Stimulated activated naive B cell treated with anti-CD40 and anti-IgM and Interleukin-4, amounts not matched to agents 10 μg/mL and 1 μg/mL and 100 μg/mL, for 72 hours (primary cell): ENCODE measurements at regions not wholly inside any gene's neighbourhood (a gene's known extent, or its start where the extent isn't known, plus 50 kb on each side); places are given as distances from the start of the nearest gene placed in this dataset.

Experiments
- ATAC-seq, 2 donors: fragments of 150-1000 bp; cut with Tn5 transposase; replicated peaks; 2 replicates each; pipeline ENCODE4 v1.10.0; 2021; ENCODE audit warnings: moderate library complexity in 1 of 2
- DNase-seq: peaks from one replicate; pipeline ENCODE4 v3.0.0; 2021
- H3K27ac Mint-ChIP-seq: one replicate; pipeline ENCODE4 v1.8.0; 2022; ENCODE audit warnings: mild to moderate bottlenecking, mixed read lengths
- H3K27me3 Mint-ChIP-seq, 2 donors: one replicate each; pipeline ENCODE4 v1.8.0; 2022; ENCODE audit warnings: mixed read lengths in 2 of 2
- H3K36me3 Mint-ChIP-seq, 2 donors: one replicate each; pipeline ENCODE4 v1.8.0; 2022; ENCODE audit warnings: mixed read lengths in 2 of 2, mild to moderate bottlenecking in 1 of 2
- H3K4me1 Mint-ChIP-seq, 2 donors: one replicate each; pipeline ENCODE4 v1.8.0; 2022; ENCODE audit warnings: mixed read lengths in 2 of 2, mild to moderate bottlenecking in 1 of 2
- H3K4me3 Mint-ChIP-seq, 2 donors: one replicate each; pipeline ENCODE4 v1.8.0; 2022; ENCODE audit warnings: mild to moderate bottlenecking in 2 of 2, mixed read lengths in 2 of 2, moderate library complexity in 1 of 2
- H3K9me3 Mint-ChIP-seq, 2 donors: one replicate each; pipeline ENCODE4 v1.8.0; 2022; ENCODE audit warnings: mixed read lengths in 2 of 2, mild to moderate bottlenecking in 1 of 2

GRCh38 chr20:55693641-55694040 lies 311.7 kb downstream of the CBLN4 start:
- H3K36me3 Mint-ChIP-seq, result no peaks in the 10 kb centered on the region
- DNase-seq (no peak), ATAC-seq (no peak)
- H3K27ac Mint-ChIP-seq, result no peak overlapping the region
- H3K4me3 Mint-ChIP-seq, result no peak overlapping the region
- no peaks in the 10 kb centered on the region for H3K4me1 Mint-ChIP-seq
- no peaks in the 10 kb centered on the region for H3K27me3 Mint-ChIP-seq
- H3K9me3 Mint-ChIP-seq, result peaks cover 0 to 1% of the 10 kb centered on the region in 2 donors

GRCh38 chr20:55685841-55686240 lies 319.5 kb downstream of the CBLN4 start:
- ATAC-seq (no peak), DNase-seq (no peak)
- H3K4me3 Mint-ChIP-seq, result no peak overlapping the region
- H3K36me3 Mint-ChIP-seq, result no peaks in the 10 kb centered on the region
- no peak overlapping the region for H3K27ac Mint-ChIP-seq
- H3K27me3 Mint-ChIP-seq, result no peaks in the 10 kb centered on the region
- H3K4me1 Mint-ChIP-seq, result no peaks in the 10 kb centered on the region
- H3K9me3 Mint-ChIP-seq, result peaks cover 0 to 1% of the 10 kb centered on the region in 2 donors

- Mint-ChIP-seq H3K4me3 (no peak overlapping the region), H3K4me1 (no peaks in the 10 kb centered on the region), H3K27ac (no peak overlapping the region), H3K36me3 (no peaks in the 10 kb centered on the region), H3K9me3 (no peaks in the 10 kb centered on the region), H3K27me3 (no peaks in the 10 kb centered on the region)
- ATAC-seq (no peak), DNase-seq (no peak)
Observed at GRCh38 chr20:55685425-55685824, 319.9 kb downstream of the CBLN4 start.

GRCh38 chr20:55684578-55684977 lies 320.7 kb downstream of the CBLN4 start:
- Mint-ChIP-seq H3K27me3 (no peaks in the 10 kb centered on the region), H3K9me3 (no peaks in the 10 kb centered on the region), H3K4me3 (no peak overlapping the region), H3K27ac (no peak overlapping the region), H3K36me3 (no peaks in the 10 kb centered on the region), H3K4me1 (no peaks in the 10 kb centered on the region)
- ATAC-seq, result no peak
- no peak for DNase-seq

GRCh38 chr20:55678970-55679667 lies 326.2 kb downstream of the CBLN4 start:
- Mint-ChIP-seq H3K27me3 (no peaks in the 10 kb centered on the region), H3K9me3 (peaks cover 1 to 3% of the 10 kb centered on the region in 2 donors), H3K36me3 (no peaks in the 10 kb centered on the region), H3K4me1 (no peaks in the 10 kb centered on the region), H3K4me3 (no peak overlapping the region), H3K27ac (no peak overlapping the region)
- ATAC-seq (no peak), DNase-seq (no peak)

GRCh38 chr20:55678126-55678525 lies 327.2 kb downstream of the CBLN4 start:
- Mint-ChIP-seq H3K27ac (no peak overlapping the region), H3K4me1 (no peaks in the 10 kb centered on the region), H3K4me3 (no peak overlapping the region), H3K36me3 (no peaks in the 10 kb centered on the region), H3K27me3 (no peaks in the 10 kb centered on the region), H3K9me3 (peaks cover 1 to 3% of the 10 kb centered on the region in 2 donors)
- no peak for ATAC-seq
- DNase-seq, result no peak

- H3K27me3 Mint-ChIP-seq, result no peaks in the 10 kb centered on the region
- peaks cover 1 to 3% of the 10 kb centered on the region in 2 donors for H3K9me3 Mint-ChIP-seq
- no peaks in the 10 kb centered on the region for H3K36me3 Mint-ChIP-seq
- H3K4me3 Mint-ChIP-seq, result no peak overlapping the region
- no peaks in the 10 kb centered on the region for H3K4me1 Mint-ChIP-seq
- no peak for ATAC-seq
- DNase-seq, result no peak
- H3K27ac Mint-ChIP-seq, result no peak overlapping the region
Observed at GRCh38 chr20:55677011-55677410, 328.3 kb downstream of the CBLN4 start.

- Mint-ChIP-seq H3K27ac (no peak overlapping the region), H3K4me1 (no peaks in the 10 kb centered on the region), H3K4me3 (no peak overlapping the region), H3K27me3 (no peaks in the 10 kb centered on the region), H3K36me3 (no peaks in the 10 kb centered on the region), H3K9me3 (peaks cover 1 to 3% of the 10 kb centered on the region in 2 donors)
- ATAC-seq (no peak), DNase-seq (no peak)
Observed at GRCh38 chr20:55676097-55676496, 329.2 kb downstream of the CBLN4 start.

- Mint-ChIP-seq H3K4me1 (no peaks in the 10 kb centered on the region), H3K27ac (no peak overlapping the region), H3K36me3 (no peaks in the 10 kb centered on the region), H3K9me3 (no peaks in the 10 kb centered on the region), H3K27me3 (no peaks in the 10 kb centered on the region), H3K4me3 (no peak overlapping the region)
- ATAC-seq (no peak), DNase-seq (no peak)
Observed at GRCh38 chr20:55668631-55669030, 336.7 kb downstream of the CBLN4 start.

- H3K9me3 Mint-ChIP-seq, result no peaks in the 10 kb centered on the region
- no peaks in the 10 kb centered on the region for H3K4me1 Mint-ChIP-seq
- DNase-seq (no peak), ATAC-seq (no peak)
- H3K27ac Mint-ChIP-seq, result no peak overlapping the region
- no peak overlapping the region for H3K4me3 Mint-ChIP-seq
- H3K27me3 Mint-ChIP-seq, result no peaks in the 10 kb centered on the region
- no peaks in the 10 kb centered on the region for H3K36me3 Mint-ChIP-seq
Observed at GRCh38 chr20:55667955-55668354, 337.4 kb downstream of the CBLN4 start.

- Mint-ChIP-seq H3K4me3 (no peak overlapping the region), H3K27me3 (no peaks in the 10 kb centered on the region), H3K36me3 (no peaks in the 10 kb centered on the region), H3K4me1 (no peaks in the 10 kb centered on the region), H3K27ac (no peak overlapping the region), H3K9me3 (no peaks in the 10 kb centered on the region)
- ATAC-seq (no peak), DNase-seq (no peak)
Observed at GRCh38 chr20:55667024-55667423, 338.3 kb downstream of the CBLN4 start.

GRCh38 chr20:55656231-55656775 lies 349.0 kb downstream of the CBLN4 start:
- no peaks in the 10 kb centered on the region for H3K4me1 Mint-ChIP-seq
- H3K27ac Mint-ChIP-seq, result no peak overlapping the region
- H3K4me3 Mint-ChIP-seq, result no peak overlapping the region
- no peaks in the 10 kb centered on the region for H3K36me3 Mint-ChIP-seq
- DNase-seq (no peak), ATAC-seq (no peak)
- H3K27me3 Mint-ChIP-seq, result no peaks in the 10 kb centered on the region
- H3K9me3 Mint-ChIP-seq, result peaks cover 3 to 4% of the 10 kb centered on the region in 2 donors

- H3K27me3 Mint-ChIP-seq, result no peaks in the 10 kb centered on the region
- no peak overlapping the region for H3K27ac Mint-ChIP-seq
- peaks cover 3 to 4% of the 10 kb centered on the region in 2 donors for H3K9me3 Mint-ChIP-seq
- H3K4me3 Mint-ChIP-seq, result no peak overlapping the region
- ATAC-seq (no peak), DNase-seq (no peak)
- H3K4me1 Mint-ChIP-seq, result no peaks in the 10 kb centered on the region
- H3K36me3 Mint-ChIP-seq, result no peaks in the 10 kb centered on the region
Observed at GRCh38 chr20:55650657-55651360, 354.5 kb downstream of the CBLN4 start.

- Mint-ChIP-seq H3K4me3 (no peak overlapping the region), H3K27ac (no peak overlapping the region), H3K27me3 (no peaks in the 10 kb centered on the region), H3K4me1 (no peaks in the 10 kb centered on the region), H3K36me3 (no peaks in the 10 kb centered on the region), H3K9me3 (peaks cover 3 to 4% of the 10 kb centered on the region in 2 donors)
- no peak for DNase-seq
- ATAC-seq, result no peak
Observed at GRCh38 chr20:55649254-55649653, 356.1 kb downstream of the CBLN4 start.

GRCh38 chr20:55646851-55647250 lies 358.5 kb downstream of the CBLN4 start:
- Mint-ChIP-seq H3K27me3 (no peaks in the 10 kb centered on the region), H3K4me1 (no peaks in the 10 kb centered on the region), H3K4me3 (no peak overlapping the region), H3K27ac (no peak overlapping the region), H3K9me3 (peaks cover 3 to 4% of the 10 kb centered on the region in 2 donors), H3K36me3 (no peaks in the 10 kb centered on the region)
- ATAC-seq (no peak), DNase-seq (no peak)
